GM18909 (cell line): ENCODE measurements at regions not wholly inside any gene's neighbourhood (a gene's known extent, or its start where the extent isn't known, plus 50 kb on each side); places are given as distances from the start of the nearest gene placed in this dataset.

Experiments used
- ATAC-seq: cut with Tn5 transposase; IDR thresholded peaks from one replicate; pipeline ENCODE4 v1.9.1; 2021; ENCODE audit warnings: mild to moderate bottlenecking; ENCODE audit not compliant: unreplicated experiment, poor library complexity

DNA sequence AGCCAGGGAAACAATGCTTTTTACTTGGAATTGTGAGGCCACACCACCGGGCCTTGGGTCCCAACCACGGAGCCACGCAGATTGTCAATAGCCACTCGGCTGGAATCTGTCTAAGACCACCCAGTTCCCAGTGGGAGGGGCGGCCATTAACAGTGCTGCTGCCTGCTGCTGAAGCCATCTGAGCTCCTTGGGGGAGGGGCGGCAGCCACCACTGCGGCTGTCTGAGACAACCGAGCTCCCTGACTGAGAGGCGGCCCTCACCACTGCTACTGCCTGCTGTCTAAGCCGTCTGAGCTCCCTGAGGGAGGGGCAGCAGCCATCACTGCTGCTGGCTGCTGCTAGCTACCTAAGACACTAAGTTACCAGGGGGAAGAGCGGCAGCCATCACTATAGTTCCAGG is 64.3 kb downstream of the DMRTA2 start:
- ATAC-seq: no peak

DNA sequence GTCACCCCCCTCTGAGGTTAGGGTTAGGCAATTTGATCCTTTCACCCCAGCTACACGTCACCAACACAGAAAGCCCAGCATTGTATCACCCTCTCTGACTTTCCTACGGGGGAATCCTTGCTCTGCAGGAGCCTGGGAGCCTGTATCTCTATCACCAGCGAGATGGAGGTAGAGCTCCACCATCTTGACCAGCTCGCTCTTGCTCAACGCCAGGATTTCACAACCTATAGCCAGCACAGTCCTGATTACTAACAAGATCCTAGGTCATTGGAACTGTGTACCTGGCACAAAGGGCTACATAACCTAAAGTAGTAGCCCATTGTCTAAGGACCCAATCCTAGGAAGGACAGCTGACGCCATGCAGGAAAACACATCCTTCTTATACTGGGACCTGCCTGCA is 66.1 kb downstream of the DMRTA2 start:
- no peak for ATAC-seq

DNA sequence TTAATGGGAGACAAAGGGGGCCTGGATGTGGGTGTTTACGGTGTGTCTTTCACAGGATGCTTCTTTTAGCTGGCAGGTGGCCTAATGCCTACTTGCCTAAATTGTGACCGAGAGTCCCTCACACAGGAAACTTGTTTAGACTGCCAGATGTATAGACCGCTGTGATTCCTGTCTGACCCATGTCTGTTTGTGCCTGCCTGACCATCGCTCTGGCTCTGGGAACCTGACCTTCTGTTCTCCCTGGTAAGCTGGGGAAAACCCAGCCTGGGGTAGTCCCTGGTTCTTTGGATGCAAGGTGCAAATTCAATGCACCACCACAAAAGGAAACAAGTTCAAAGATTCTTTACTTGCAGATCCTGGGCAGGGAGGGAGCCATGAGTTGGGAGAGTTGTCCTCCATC is 68.4 kb downstream of the DMRTA2 start:
- no peak for ATAC-seq

DNA sequence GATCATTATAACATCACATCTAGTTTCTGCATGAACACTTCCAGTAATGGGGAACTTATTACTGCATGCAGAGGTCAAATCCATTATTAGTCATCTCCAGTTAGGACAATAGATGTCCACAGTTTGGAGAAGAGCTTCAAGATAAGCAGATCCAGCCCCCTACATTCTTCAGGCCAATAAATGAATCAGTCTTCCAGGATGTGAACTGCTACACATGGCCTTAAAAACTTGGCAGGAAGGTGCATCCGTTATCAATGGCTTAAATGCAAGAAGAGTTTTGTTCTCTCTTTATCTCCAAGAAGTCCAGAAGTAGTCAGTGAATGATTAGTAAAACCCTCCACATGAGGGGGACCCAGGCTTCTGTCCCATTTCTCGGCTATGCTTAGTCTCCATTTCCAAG is 70.8 kb downstream of the DMRTA2 start:
- no peak for ATAC-seq

DNA sequence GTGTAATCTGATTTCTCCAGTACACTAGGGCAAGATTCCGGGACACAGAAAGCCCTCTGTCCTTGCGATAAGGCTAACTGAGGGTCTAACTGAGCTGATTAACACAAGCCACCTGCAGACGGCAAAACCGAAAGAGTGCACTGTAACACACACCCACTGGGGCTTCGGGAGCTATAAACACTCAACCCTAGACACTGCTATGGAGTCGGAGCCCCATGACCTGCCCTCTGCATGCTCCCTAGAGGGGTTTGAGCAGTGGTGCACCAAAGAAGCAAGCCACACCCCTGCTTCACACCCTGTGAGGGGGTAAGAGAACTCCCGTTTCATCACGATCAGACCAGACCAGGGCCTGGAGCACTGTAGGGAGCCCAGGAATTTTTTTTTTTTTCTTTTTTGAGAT is 72.4 kb downstream of the DMRTA2 start:
- no peak for ATAC-seq

DNA sequence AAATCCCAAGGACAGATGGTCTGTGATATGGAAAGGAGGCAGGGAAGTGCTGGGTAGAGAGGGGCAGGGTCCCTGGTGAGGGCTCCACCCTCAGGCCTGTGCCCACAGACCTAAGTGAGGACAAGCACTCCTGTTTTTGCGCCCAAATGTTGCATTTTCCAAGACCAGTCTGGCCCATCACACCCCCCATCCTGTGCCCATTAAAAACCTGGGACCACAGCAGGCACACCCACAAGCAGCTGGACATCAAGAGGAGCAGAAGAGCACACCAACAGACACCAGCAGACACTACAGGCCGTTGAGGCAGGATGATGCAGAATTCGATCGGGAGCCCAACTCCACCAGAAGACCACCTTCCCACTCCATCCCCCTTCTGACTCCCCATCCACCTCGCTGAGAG is 72.8 kb downstream of the DMRTA2 start:
- no peak for ATAC-seq

DNA sequence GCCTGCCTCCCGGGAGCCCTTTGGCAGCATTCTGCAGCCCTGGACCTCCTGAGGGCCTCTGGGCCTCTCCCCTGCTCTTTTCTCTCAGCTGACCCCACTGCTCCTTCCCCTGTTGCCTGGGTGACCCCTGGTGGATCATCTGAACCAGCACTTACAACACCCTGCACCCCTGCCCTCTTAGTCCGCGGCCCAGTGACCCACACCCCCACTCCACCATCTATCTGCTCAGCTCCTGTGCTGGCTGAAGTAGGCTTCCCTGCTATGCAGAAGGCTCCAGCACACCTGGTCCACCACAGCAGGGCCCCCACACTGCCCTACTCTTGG is 74.0 kb downstream of the DMRTA2 start:
- no peak for ATAC-seq

DNA sequence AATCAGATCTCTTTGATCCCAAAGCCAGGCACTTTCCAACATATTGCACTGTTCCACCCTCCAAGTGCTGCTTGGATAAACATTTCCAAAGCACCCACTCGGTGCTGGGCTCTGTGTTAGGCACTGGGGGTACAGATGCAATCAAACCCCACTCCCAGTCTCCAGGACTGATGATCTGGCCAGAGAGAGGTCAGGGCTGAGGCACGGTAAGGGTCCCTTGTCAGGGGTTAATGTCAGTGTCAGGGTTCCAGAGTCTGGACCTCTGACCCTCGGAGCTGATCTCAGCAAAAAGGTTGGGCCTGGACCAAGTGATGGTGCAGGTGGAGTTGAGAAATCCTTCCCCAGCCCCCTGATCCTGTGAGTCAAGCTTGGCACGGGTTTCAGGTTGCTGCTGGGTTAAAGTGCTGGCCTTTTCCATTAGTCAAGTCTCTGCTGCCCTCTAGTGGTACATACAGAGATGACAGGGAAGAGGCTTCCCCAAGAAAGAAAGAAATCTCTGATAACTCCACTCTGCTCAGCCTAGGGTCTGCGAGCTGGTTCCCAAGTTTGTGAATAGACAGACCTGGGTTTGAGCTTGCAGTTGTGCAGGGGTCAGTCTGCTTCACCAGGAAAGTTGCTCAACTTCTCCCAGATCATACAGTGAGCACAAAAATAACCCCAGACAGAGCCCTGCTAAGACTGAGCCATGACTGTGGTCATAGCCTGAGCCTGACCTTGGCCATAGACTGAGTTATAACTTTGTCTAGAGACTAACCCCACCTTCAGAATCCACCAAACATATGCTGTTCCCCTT is 74.6 kb downstream of the DMRTA2 start:
- peak; percentile 73 for ATAC-seq

DNA sequence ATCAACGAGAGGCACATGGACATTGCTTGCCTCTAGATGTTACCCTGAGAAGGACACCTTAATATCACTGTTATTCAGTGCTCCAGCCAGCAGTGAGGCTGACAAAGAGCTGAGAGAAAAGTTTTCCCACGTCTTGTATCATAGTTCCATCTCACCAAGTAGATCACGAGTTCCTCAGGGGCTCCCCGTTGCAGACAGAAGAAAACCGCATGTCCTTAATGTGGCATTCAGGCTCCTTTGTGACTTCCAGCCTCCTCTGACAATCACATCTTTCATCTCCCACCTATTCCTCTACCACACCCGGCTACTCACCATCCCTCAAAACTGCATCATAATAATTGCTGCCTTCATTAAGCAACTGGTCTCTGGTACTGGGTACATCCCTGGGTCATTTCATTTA is 75.3 kb downstream of the DMRTA2 start:
- no peak for ATAC-seq

DNA sequence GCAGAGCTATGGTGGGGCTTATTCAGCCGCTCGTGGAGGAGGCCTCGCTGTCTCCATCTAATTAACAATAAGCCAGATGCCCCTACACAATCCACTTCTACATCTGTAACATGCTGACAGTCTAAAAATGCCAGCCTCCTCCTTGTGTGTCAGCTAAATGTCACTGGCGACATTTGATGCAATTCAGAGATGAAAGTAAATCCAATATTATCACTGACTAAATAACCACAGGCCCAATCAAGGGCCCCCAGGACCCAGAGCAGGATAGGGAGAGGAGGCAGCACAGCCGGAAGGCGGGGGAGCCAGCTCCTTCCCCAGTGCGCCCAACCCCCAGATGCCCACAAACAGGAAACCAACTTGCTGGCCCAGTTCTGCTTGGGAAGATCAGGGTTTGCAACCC is 76.6 kb downstream of the DMRTA2 start:
- ATAC-seq: no peak

DNA sequence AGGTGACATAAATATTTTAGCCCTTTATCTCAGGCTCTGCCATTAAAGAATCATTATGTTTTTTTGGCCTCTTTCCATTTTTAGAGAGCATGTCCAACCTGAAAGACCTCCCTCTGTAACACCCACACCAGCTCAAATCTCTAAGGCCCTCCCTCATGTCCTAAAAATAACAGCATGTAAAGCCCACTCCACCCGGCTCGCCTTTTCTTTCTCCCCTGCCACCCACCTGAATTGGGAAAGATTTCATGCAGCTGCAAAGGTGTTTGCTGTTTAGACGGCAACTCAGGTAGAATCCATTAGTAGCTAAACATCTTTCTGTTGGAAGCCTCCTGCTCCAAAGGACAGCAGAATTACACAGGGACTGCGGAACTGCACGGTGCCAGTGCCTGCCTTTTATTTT is 79.9 kb downstream of the DMRTA2 start:
- ATAC-seq: no peak

DNA sequence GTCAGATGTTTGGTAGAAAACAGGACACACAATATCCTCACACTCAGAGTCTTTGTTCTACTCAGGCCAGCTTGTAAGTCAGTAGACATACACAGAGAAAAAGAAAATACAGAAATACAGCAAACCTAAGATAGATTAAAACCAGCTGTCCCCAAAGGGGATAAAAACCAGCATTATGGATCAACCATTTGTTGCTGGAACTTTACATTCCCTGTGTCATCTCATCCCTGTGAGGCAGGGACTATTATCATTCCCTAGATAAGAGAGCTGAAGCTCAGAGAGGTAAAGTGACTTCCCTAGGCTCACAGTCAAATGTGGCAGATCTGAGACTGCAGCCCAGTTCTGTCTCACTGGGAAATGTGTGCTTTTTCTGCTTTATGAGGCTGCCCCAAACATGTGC is 80.7 kb downstream of the DMRTA2 start:
- ATAC-seq: no peak

DNA sequence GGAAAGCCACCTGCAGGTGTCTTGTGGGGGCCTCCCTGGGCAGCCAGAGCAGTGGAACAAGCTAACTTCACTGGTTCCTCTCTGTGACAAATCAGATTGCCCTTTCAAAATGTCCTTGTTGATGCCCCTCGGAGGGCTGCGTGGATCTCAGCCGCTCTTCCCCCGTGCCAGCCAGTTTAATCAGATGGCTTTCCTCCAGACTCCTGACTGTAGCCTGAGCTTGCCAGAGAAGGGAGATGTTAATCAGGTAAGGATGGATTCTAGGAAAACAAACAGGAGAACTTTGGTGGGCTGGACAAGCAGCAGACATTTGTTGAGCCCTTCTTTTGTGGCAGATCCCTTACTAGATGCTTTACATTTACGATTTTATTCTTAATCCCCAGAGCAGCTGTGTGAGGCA is 88.2 kb downstream of the DMRTA2 start:
- ATAC-seq: no peak

DNA sequence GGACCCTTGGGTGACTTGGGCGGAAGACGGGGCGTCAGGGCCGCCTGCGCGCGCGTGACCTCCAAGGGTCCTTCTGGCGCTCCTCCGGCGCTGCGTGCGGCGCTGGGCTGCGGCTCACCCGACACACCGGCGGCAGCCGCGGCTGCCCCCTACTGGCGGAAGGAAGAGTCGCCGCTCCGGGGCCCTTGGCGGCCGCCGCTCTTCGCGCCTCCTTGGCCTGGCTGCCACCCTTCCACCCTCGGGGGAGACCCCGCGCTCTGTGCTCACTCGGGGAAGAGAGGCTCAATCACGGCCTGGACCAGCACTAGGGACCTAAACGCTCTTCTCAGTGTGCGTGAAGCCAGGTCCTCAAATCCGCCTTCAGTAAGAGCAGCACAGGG is 89.7 kb downstream of the DMRTA2 start:
- peak; percentile 92 for ATAC-seq

DNA sequence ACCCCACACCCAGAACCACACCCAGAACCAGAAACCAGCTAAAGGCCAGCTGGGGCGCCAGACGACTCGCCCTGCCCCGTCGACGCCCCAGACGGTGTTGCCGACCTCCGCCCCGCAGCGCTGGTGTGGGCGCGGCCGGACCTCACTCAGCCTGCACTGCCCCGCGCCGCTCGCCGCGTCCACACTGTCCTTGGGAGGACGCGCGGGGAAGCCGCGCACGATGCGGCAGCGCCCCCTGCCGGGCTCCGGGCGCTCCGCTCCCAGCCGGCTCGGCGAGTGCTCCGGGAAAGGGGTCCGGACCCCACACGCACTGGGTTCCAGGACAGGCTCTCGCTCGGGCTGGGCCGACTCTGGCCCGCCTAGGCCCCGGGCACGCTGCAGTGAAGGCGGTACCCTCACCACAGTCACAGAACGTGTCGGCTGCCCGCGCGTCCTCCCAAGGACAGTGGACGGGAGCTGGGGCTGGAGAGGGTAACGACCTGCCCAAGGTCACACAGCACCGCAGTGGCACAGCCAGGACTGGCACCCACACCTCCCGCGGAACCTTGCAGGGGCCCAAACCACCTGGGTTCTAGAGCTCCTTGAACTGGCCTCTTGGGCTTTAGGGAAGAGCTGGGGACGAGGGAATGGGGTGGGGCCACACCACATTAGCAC is 90.2 kb downstream of the DMRTA2 start:
- ATAC-seq: peak; percentile 78

DNA sequence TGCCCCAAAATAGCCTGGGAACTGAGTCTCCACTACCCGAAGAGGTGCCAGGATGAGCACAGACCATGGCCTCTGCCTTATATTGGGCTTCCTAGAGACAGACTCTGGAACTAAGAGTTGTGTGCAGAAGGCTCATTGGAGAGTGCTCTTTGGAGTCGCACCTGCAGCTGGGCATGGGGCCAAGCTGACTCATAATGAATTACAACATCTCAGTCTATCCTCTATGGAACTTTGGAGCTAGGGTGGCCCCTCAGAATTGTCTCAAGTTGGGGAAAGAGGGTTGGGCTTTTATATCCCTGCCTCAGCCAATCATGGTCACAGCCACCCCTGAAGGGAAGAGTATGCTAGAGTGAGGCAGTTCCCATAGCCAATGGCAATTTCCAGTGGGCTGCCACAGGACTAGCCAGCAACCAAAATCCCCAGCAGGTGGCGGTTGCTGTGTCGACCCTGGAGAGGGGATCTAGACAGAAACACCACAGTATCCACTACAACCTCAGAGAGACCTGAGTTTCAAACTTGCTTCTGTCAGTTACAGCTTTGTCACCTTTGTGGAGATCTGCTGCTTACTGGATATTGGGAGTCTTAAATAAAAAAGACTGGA is 93.8 kb downstream of the DMRTA2 start:
- ATAC-seq: no peak

DNA sequence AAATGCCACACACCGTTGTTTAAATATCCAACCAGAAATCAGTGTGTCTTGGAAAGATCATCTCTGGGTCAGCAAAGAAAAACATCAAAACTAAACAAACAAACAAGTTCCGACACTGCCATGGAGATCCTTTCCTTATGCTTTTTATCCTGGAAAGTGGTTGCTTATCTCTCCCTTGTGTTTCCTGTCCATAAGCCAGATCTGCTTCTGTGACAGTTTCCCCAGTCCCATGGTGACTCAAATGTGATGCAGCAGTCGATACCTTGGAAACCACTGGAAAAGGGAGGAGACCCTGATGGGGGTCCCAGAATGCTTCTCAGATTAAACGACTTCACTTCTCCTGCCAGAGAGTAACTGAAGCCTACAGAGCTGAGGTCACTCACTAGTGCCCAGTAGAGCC is 94.7 kb downstream of the DMRTA2 start:
- ATAC-seq: no peak

DNA sequence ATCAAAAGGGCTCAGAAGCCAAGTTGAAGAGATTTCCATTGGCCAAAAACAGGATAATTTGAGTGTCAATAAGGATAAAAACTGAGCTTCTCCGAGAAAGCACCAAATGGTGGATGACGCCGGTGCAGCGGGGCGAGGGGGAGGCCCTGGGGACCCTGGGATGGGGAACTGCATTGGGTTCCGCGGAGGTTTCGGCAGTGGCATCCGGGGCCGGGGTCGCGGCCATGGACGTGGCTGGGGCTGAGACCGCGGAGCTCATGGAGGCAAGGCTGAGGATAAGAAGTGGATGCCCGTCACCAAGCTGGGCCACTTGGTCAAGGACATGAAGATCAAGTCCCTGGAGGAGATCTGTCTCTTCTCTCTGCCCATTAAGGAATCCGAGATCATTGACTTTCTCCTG is 97.2 kb downstream of the DMRTA2 start:
- ATAC-seq: no peak

DNA sequence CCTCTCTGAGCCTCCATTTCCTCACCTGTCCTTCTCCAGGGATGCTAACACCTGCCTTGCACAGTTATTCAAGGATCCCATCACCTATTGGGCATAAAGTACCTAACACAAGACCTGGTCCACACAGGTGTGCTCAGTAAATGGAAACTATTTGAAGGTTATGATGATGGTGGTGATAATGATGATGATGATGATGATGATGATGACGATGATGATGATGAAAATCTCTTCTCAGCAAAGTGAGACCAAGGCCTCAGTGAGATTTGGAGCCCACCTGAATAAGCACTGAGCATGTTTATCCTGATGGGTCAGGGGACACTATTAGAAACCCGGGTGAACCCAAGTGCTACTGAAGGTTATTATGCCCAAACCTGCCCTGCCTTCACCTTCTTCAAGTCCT is 100.7 kb downstream of the DMRTA2 start:
- no peak for ATAC-seq

DNA sequence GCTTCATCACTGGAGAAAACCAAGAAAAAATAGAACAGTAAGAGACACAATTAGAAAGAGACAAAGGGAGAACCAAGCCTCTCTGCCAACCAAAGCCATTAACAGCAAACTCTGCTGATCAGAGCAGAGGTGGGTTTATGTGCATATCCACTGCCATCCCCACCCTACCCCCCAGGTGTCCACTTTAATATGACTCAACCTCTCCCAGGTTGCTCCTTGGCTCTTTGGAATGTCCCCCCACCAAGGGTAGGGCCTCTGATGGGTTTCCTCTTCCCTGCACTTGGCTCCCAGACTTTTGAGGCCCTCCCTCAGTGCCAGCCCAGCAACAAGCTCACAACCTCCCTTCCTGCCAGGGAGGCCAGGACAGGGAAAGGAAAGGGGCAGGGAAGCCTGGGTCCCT is 104.8 kb downstream of the DMRTA2 start:
- ATAC-seq: no peak

DNA sequence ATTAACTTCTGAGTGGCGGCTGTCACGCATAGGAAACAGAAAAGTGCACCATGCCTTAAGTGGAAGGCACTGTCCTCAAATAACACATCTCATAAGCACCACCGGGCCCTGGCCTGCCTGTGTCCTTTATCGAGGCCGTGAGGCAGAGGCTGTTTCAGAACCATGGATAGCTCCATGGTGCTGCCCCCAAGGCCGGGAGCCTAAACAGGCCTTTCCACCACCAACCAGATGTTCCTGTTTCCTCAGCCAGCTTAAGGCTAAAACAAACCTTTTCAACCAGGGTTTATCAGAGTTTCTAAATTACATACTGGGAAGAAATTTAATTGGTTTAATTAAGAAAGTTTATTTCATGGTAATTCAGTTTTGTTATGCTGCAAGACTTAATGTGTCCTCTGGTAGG is 114.4 kb downstream of the DMRTA2 start:
- ATAC-seq: no peak

DNA sequence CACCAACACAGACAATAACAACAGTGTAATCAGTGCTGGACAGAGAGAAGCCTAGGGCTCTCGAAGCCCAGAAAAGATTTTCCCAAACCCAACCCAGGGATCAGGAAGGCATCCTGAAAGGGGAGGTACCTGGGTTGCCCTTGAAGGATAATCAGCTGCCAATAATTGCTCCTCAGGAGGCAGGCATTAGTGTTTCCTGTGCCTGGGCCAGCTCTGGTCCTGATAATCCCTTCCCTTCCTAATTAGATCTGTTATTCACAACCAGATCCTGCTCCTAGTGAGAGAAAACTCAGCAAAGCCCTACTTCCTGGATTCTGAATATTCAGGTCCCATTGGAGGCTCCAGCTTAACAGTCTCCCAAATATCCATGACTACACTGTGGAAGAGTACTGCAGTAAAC is 117.4 kb downstream of the DMRTA2 start:
- no peak for ATAC-seq
